GM21367 (cell line): ENCODE measurements at regions not wholly inside any gene's neighbourhood (a gene's known extent, or its start where the extent isn't known, plus 50 kb on each side); places are given as distances from the start of the nearest gene placed in this dataset.
A peak's percentile ranks its signal among the peaks of the same experiment; 100 is the strongest.
"Not testable (repeated sequence)": the region's sequence is repeated elsewhere in the genome, so short reads cannot be mapped to it uniquely, and the experiment has no call there.

Experiments used
- ATAC-seq: cut with Tn5 transposase; IDR thresholded peaks from one replicate; pipeline ENCODE4 v1.9.1; 2021; ENCODE audit not compliant: unreplicated experiment

- ATAC-seq, result no peak
These were observed 89.0 kb downstream of the NAF1 start for GRCh38 chr4:163077680-163078079.

- ATAC-seq, result no peak
These were observed 94.5 kb downstream of the NAF1 start for GRCh38 chr4:163072222-163072621.

GRCh38 chr4:163071308-163071707, 95.4 kb downstream of the NAF1 start:
- no peak for ATAC-seq

- no peak for ATAC-seq
These were observed 96.7 kb downstream of the NAF1 start for GRCh38 chr4:163070023-163070422.

- ATAC-seq, result no peak
These were observed 102.8 kb downstream of the NAF1 start for GRCh38 chr4:163063891-163064290.

- peak; percentile 92 for ATAC-seq
These were observed 118.2 kb downstream of the NAF1 start for GRCh38 chr4:163048447-163048846.

- ATAC-seq, result no peak
These were observed 124.4 kb downstream of the NAF1 start for GRCh38 chr4:163042306-163042705.

GRCh38 chr4:163017135-163017534, 149.6 kb downstream of the NAF1 start:
- no peak for ATAC-seq

- ATAC-seq, result no peak
These were observed 153.9 kb downstream of the NAF1 start for GRCh38 chr4:163012816-163013215.

GRCh38 chr4:163003979-163004378, 162.7 kb downstream of the NAF1 start:
- no peak for ATAC-seq

GRCh38 chr4:162988530-162988929, 178.2 kb downstream of the NAF1 start:
- no peak for ATAC-seq

GRCh38 chr4:162985131-162985530, 181.6 kb downstream of the NAF1 start:
- ATAC-seq, result no peak

GRCh38 chr4:162984621-162985020, 182.1 kb downstream of the NAF1 start:
- no peak for ATAC-seq

GRCh38 chr4:162981823-162982222, 184.9 kb downstream of the NAF1 start:
- no peak for ATAC-seq

GRCh38 chr4:162978398-162978797, 188.3 kb downstream of the NAF1 start:
- ATAC-seq, result no peak

GRCh38 chr4:162977788-162978187, 188.9 kb downstream of the NAF1 start:
- no peak for ATAC-seq

- no peak for ATAC-seq
These were observed 193.9 kb downstream of the NAF1 start for GRCh38 chr4:162972661-162973330.

- no peak for ATAC-seq
These were observed 197.5 kb downstream of the NAF1 start for GRCh38 chr4:162969194-162969593.

GRCh38 chr4:162965978-162966377, 200.7 kb downstream of the NAF1 start:
- not testable (repeated sequence) for ATAC-seq

GRCh38 chr4:162959046-162959445, 207.6 kb downstream of the NAF1 start:
- ATAC-seq, result no peak

GRCh38 chr4:162957521-162958143, 209.1 kb downstream of the NAF1 start:
- no peak for ATAC-seq

GRCh38 chr4:162954976-162955375, 211.7 kb downstream of the NAF1 start:
- ATAC-seq, result no peak

GRCh38 chr4:162952232-162952631, 214.5 kb downstream of the NAF1 start:
- no peak for ATAC-seq
